PC-9 (cell line): ENCODE measurements at regions not wholly inside any gene's neighbourhood (a gene's known extent, or its start where the extent isn't known, plus 50 kb on each side); places are given as distances from the start of the nearest gene placed in this dataset.

Source experiments
- BruUV-seq: library from RNA; stranded (reverse); fragments of 400-500 nt; replicated peaks from 2 replicates; lab custom pipeline; 2021; lab: Mats Ljungman, UMichigan
- CTCF ChIA-PET: fragments of 300-600 bp; sonication (Branson Sonifier 250); formaldehyde crosslinking; loops from one replicate; lab custom pipeline; 2022; ENCODE audit warnings: antibody characterized with exemption; lab: Charles Lee
- POLR2A ChIA-PET: fragments of 300-600 bp; sonication (Branson Sonifier 250); formaldehyde crosslinking; loops from one replicate; lab custom pipeline; 2022; ENCODE audit warnings: antibody characterized with exemption; ENCODE audit not compliant: unreplicated experiment; lab: Charles Lee
- DNase-seq, 2 experiments: peaks; one replicate each; pipeline versions ENCODE4 v3.0.0 to v3.0.0-alpha.2; 2015 to 2022; ENCODE audit warnings: mixed read lengths in 1 of 2
- H2AFZ ChIP-seq: fragments of 200-600 bp; sonication (generic); 2 replicates; pipeline ENCODE4 v1.8.1; 2017; ENCODE audit warnings: antibody characterized with exemption
- H3F3A ChIP-seq: fragments of 200-600 bp; sonication (generic); 2 replicates; pipeline ENCODE4 v1.8.1; 2017; ENCODE audit warnings: antibody characterized with exemption, mild to moderate bottlenecking, low read depth; ENCODE audit not compliant: insufficient read depth
- H3K27ac ChIP-seq: fragments of 200-600 bp; sonication (generic); 2 replicates; pipeline ENCODE4 v1.6.1; 2016; ENCODE audit warnings: mixed run types
- H3K27me3 ChIP-seq: fragments of 200-600 bp; sonication (generic); 2 replicates; pipeline ENCODE4 v1.6.1; 2016; ENCODE audit warnings: low read depth, mixed run types; ENCODE audit not compliant: insufficient read depth
- H3K36me3 ChIP-seq: fragments of 200-600 bp; sonication (generic); 2 replicates; pipeline ENCODE4 v1.6.1; 2016; ENCODE audit warnings: low read depth, mixed run types
- H3K4me1 ChIP-seq: fragments of 200-600 bp; sonication (generic); replicated peaks from 2 replicates; pipeline ENCODE4 v1.6.1; 2016; ENCODE audit warnings: mixed run types; ENCODE audit not compliant: insufficient read depth
- H3K4me2 ChIP-seq: fragments of 200-600 bp; sonication (generic); 2 replicates; pipeline ENCODE4 v1.6.1; 2017; ENCODE audit warnings: mixed run types
- H3K4me3 ChIP-seq: fragments of 200-600 bp; sonication (generic); 2 replicates; pipeline ENCODE4 v1.6.1; 2016; ENCODE audit warnings: mixed run types
- H3K79me2 ChIP-seq: fragments of 200-600 bp; sonication (generic); 2 replicates; pipeline ENCODE4 v1.6.1; 2017; ENCODE audit warnings: low read depth, mixed run types
- H3K9me2 ChIP-seq: fragments of 200-600 bp; sonication (generic); 2 replicates; pipeline ENCODE4 v1.8.1; 2017; ENCODE audit warnings: mild to moderate bottlenecking; ENCODE audit not compliant: insufficient read depth
- H3K9me3 ChIP-seq: fragments of 200-600 bp; sonication (generic); 2 replicates; pipeline ENCODE4 v1.8.1; 2016; ENCODE audit warnings: low read depth; ENCODE audit not compliant: insufficient read depth
- H4K20me1 ChIP-seq: fragments of 200-600 bp; sonication (generic); 2 replicates; pipeline ENCODE4 v1.8.1; 2017; ENCODE audit not compliant: insufficient read depth
- CTCF ChIP-seq: fragments of 200-600 bp; sonication (generic); conservative IDR thresholded peaks from 2 replicates; pipeline ENCODE4 v1.6.1; 2017; ENCODE audit warnings: mixed run types, antibody characterized with exemption, mild to moderate bottlenecking, moderate library complexity
- EZH2 ChIP-seq: fragments of 200-600 bp; sonication (generic); IDR thresholded peaks from 2 replicates; pipeline ENCODE4 v1.8.0; 2017; ENCODE audit warnings: antibody characterized with exemption, low read depth
- intact Hi-C: fragments of 100-400 bp; cut with micrococcal nuclease; formaldehyde crosslinking; loops from one replicate; pipeline ENCODE4 v1.10.0; 2022; ENCODE audit not compliant: unreplicated experiment

DNA sequence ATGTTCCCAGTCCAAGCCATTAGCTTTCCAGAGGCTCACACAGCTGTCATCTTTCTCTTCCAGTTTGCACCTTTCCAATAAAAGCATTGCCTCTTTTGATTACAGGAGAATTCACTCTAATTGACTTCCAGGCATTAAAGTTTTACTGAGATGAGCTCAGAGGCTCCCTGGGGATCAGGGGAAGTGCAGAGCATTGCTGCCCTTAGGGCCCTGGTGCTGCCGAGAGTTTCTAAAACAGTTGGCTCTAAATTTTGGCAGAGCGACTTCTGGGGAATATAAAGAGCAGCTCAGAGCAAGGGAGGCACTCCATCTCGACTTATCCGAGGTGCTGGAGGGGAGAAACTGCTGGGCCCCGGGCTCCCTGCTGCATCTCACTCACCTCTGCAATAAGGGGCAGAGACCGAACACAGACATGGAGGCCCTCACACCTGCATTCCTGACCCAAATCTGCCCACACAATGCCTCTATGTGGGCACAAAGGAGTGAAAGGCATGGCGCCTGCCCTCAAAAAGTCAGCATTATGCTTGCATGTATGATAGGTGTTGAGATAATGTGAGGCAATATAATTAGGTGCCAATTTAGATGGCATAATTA is 61.7 kb downstream of the SCN11A start:
- Histone ChIP-seq H3K79me2 (no peaks in the 10 kb centered on the region), H3K9me2 (peaks cover 3% of the 10 kb centered on the region; the same call in 1 of the 2 replicates), H4K20me1 (no peaks in the 10 kb centered on the region), H3K27me3 (peaks cover 75% of the 10 kb centered on the region), H3F3A (no peaks in the 10 kb centered on the region), H3K4me3 (no peak overlapping the region), H3K4me1 (no peaks in the 10 kb centered on the region), H3K36me3 (no peaks in the 10 kb centered on the region), H3K9me3 (no peaks in the 10 kb centered on the region), H2AFZ (no peak overlapping the region), H3K4me2 (no peak overlapping the region), H3K27ac (no peak overlapping the region)
- BruUV-seq: no TSS peak
- no peak for DNase-seq
- intact Hi-C loops: no loop called here
- TF ChIP-seq CTCF (no peak), EZH2 (no peak)
- CTCF ChIA-PET: no interaction called here
- POLR2A ChIA-PET: no interaction called here

DNA sequence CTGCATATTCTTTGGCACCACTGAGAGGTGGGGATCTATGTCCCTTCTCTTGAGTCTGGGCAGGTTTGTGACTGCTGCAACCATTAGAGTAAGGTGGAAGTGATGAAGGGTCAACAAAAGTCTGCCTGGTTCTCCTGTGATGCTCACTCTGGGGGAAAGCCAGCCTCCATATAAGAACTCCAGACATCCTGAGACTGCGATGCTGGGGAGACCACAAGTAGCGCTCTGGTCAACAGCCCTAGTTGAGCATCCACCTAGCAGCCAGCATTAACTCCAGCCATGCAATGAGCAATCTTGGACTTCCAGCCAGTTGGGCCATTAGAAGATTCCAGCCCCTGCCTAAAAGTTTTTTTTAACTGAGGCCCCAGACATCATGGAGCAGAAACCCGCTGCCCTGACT is 62.8 kb downstream of the SCN11A start:
- Histone ChIP-seq H3K4me2 (no peak overlapping the region), H4K20me1 (no peaks in the 10 kb centered on the region), H3K27ac (no peak overlapping the region), H3K4me3 (no peak overlapping the region), H3K9me3 (no peaks in the 10 kb centered on the region), H3K9me2 (peaks cover 3% of the 10 kb centered on the region; the same call in 1 of the 2 replicates), H3K27me3 (peaks cover 69% of the 10 kb centered on the region), H3K4me1 (no peaks in the 10 kb centered on the region), H3K79me2 (no peaks in the 10 kb centered on the region), H3K36me3 (no peaks in the 10 kb centered on the region), H3F3A (no peaks in the 10 kb centered on the region), H2AFZ (no peak overlapping the region)
- TF ChIP-seq CTCF: no peak
- TF ChIP-seq EZH2: no peak
- CTCF ChIA-PET: no interaction called here
- POLR2A ChIA-PET: no interaction called here
- intact Hi-C loops: no loop called here
- BruUV-seq: no TSS peak
- DNase-seq: no peak

GRCh38 chr3:38987456-38987855 is 64.3 kb downstream of the SCN11A start:
- H3K9me2 ChIP-seq: peaks cover 3% of the 10 kb centered on the region; the same call in 1 of the 2 replicates
- ChIA-PET CTCF (interaction anchor here (0.6 kb wide), 1 partner anchor 21 kb away, joined by 5 read pairs; no protein-coding TSS in a partner anchor), POLR2A (no interaction called here)
- intact Hi-C loops: no loop called here
- TF ChIP-seq CTCF (no peak), EZH2 (no peak)
- no TSS peak for BruUV-seq
- H3K4me3 ChIP-seq: no peak overlapping the region
- no peak overlapping the region for H3K27ac ChIP-seq
- H3K36me3 ChIP-seq: no peaks in the 10 kb centered on the region
- H3K27me3 ChIP-seq: peaks cover 63% of the 10 kb centered on the region
- H4K20me1 ChIP-seq: no peaks in the 10 kb centered on the region
- no peaks in the 10 kb centered on the region for H3K4me1 ChIP-seq
- DNase-seq: no peak
- H2AFZ ChIP-seq: no peak overlapping the region
- no peak overlapping the region for H3K4me2 ChIP-seq
- no peaks in the 10 kb centered on the region for H3F3A ChIP-seq
- no peaks in the 10 kb centered on the region for H3K79me2 ChIP-seq
- H3K9me3 ChIP-seq: no peaks in the 10 kb centered on the region
